B cell (primary cell): ENCODE measurements at regions not wholly inside any gene's neighbourhood (a gene's known extent, or its start where the extent isn't known, plus 50 kb on each side); places are given as distances from the start of the nearest gene placed in this dataset.

ENCODE experiments used
- CTCF ChIP-seq: fragments of 200-600 bp; IDR thresholded peaks from one replicate; pipeline ENCODE4 v1.8.0; 2022; ENCODE audit warnings: antibody characterized with exemption, mild to moderate bottlenecking
- EZH2 ChIP-seq: IDR thresholded peaks from 2 replicates; pipeline ENCODE4 v1.6.1; 2012; ENCODE audit warnings: borderline replicate concordance, low read depth, mild to moderate bottlenecking, moderate library complexity, low read length; ENCODE audit not compliant: insufficient read depth, poor library complexity, severe bottlenecking

GRCh38 chr3:168796339-168796738 is 700.6 kb upstream of the GOLIM4 start:
- no peak for TF ChIP-seq CTCF
- no peak for TF ChIP-seq EZH2
